GM19467 (cell line): ENCODE measurements at regions not wholly inside any gene's neighbourhood (a gene's known extent, or its start where the extent isn't known, plus 50 kb on each side); places are given as distances from the start of the nearest gene placed in this dataset.
"Not testable (repeated sequence)": the region's sequence is repeated elsewhere in the genome, so short reads cannot be mapped to it uniquely, and the experiment has no call there.

Experiments
- ATAC-seq: cut with Tn5 transposase; IDR thresholded peaks from one replicate; pipeline ENCODE4 v1.9.1; 2021; ENCODE audit warnings: mild to moderate bottlenecking, moderate library complexity; ENCODE audit not compliant: unreplicated experiment

DNA sequence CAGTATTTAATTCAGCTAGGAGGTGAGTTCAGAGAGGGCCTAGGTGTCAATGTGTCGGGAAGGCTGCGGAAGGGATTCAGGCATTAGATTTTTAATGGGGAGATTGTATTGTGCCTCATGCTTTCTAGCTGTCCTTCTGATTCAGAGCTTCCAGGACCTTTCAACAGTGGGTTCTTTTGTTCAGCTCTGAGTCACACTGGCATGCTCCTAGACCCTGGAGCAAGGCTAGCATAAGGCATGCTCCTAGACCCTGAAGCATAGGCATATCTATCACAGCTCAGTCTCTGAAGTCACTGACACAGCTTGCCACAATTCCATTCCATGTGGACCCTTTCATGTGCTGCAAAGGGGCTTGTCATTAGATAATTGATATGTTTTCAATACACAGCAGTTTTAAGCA lies 396.9 kb downstream of the RAB38 start:
- ATAC-seq, result no peak

- no peak for ATAC-seq
Observed at GRCh38 chr11:87775036-87775435, 400.2 kb downstream of the RAB38 start.

DNA sequence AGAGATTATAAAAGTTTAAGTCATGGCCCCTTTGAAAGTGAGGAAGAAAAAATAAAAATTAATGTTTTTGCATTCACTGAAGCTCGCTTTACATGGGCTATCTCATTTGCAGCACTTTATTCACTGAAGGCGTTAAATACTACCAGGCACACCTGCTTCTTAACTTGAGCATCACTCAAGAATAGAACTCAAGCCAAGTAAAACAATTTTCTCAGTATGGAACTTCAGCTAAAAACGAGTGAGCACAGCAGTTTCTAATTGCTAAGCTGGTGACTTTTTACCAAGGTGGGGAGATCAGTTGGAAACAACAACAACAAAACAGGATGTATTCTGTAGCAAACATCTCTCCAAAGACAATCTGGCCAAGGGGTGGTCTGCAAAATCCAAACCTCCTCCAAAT lies 405.6 kb downstream of the RAB38 start:
- no peak for ATAC-seq

- no peak for ATAC-seq
Observed at GRCh38 chr11:87767615-87768014, 407.6 kb downstream of the RAB38 start.

GRCh38 chr11:87764075-87764474 lies 411.2 kb downstream of the RAB38 start:
- not testable (repeated sequence) for ATAC-seq

GRCh38 chr11:87754685-87755084 lies 420.6 kb downstream of the RAB38 start:
- no peak for ATAC-seq

DNA sequence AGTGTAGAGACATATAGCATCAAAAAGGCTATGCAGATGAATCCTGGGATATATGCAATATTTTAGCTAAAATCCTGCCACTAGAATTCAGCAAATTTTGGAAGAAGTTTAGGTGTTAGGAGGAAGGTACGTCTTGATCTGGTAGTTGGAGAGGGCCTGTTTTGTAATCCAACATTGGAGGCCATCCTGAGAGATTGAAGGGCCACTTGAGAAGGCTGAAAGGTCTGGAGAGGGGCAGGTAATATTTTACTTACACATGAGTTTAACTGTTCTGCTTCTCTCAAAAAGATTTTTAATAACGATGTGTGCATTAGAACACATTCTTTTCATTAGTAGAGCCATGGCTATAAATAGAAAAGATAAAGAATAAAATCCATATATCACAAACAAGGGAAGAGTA lies 422.1 kb downstream of the RAB38 start:
- no peak for ATAC-seq

DNA sequence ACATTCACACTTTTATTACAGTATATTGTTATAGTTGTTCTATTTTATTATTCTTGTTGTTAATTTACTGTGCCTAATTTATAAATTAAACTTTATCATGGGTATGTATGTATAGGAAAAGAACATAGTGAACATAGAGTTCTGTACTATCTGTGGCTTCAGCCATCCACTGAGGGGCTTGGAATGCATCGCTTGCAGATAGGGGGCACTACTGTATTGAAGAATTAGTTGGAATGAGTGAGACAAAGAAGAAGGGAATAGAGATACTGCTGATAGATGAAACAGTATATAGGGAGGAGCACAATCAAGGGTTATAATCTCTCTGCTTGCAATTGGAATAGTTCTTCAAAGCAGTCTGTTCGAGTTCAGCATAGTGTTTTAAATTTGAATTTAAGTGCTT lies 432.2 kb downstream of the RAB38 start:
- no peak for ATAC-seq

- ATAC-seq, result no peak
Observed at GRCh38 chr11:87740968-87741367, 434.3 kb downstream of the RAB38 start.

GRCh38 chr11:87740451-87740850 lies 434.8 kb downstream of the RAB38 start:
- ATAC-seq, result no peak

- ATAC-seq, result no peak
Observed at GRCh38 chr11:87739766-87740165, 435.5 kb downstream of the RAB38 start.

- no peak for ATAC-seq
Observed at GRCh38 chr11:87739261-87739660, 436.0 kb downstream of the RAB38 start.

DNA sequence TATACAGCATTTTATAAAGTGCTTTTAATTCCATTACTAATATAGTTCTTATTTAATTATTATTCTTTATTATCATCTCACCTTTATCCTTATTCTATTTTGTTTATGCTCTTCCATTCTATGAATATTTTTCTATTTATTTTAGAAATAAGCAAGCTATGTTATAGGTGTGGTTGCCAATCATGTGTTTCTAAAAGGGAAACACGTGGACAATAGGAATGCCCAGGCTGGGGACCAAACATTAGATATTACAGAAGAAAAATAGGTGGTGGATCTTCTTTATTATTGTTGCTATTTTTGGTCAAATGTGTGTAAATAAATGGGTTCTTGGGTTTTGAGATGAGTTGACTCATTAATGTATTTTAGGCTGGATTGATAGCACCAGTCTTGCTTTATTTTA lies 438.3 kb downstream of the RAB38 start:
- no peak for ATAC-seq

GRCh38 chr11:87726506-87726905 lies 448.7 kb downstream of the RAB38 start:
- ATAC-seq, result no peak

DNA sequence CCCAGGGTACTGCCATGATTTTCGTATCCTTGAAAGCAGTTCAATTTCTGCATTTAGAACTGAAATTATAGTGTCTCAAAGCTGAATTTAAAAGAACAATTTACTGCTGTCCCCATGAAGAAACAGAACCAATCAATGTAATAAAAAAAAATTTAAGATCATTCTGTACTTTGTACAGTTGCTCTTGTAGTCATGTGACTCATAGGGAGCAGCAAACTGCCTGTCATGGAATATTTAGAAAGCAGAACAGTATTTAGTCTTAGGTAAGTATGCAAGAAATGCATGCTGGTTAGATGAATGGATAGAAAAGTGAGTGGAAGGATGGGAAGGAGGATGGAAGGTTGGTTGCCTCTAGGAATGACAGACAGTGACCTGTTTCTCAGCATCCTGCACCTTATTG lies 450.9 kb downstream of the RAB38 start:
- ATAC-seq, result no peak

GRCh38 chr11:87722756-87723565 lies 452.3 kb downstream of the RAB38 start:
- ATAC-seq, result peak; percentile 65

- no peak for ATAC-seq
Observed at GRCh38 chr11:87719326-87720073, 455.7 kb downstream of the RAB38 start.

GRCh38 chr11:87712802-87713202 lies 462.4 kb downstream of the RAB38 start:
- no peak for ATAC-seq

DNA sequence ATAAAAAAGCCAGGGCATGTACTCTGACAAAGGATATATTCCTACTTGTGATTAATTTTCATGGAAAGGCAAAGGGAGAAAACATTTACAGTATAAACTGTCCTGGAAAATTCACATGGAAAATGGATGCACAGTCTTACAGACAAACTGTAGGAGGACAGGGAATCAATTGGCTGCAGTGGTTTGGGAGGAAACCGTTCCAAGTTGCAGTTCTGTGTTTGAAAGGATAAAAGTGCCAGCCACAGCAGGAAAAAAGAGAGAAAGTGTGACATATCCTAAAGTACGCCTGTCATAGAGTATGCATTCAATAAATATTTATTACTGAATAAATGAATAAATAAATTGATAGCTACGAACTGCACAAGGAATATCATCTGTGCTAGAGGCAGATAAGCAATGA lies 462.9 kb downstream of the RAB38 start:
- no peak for ATAC-seq

DNA sequence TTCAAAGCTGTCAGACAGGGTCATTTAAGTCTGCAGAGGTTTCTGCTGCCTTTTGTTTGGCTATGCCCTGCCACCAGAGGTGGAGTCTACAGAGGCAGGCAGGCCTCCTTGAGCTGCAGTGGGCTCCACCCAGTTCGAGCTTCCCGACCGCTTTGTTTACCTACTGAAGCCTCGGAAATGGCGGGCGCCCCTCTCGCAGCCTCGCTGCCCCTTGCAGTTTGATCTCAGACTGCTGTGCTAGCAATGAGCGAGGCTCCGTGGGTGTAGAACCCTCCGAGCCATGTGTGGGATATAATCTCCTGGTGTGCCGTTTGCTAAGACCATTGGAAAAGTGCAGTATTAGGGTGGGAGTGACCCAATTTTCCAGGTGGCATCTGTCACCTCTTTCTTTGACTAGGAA lies 471.7 kb downstream of the RAB38 start:
- ATAC-seq, result not testable (repeated sequence)

DNA sequence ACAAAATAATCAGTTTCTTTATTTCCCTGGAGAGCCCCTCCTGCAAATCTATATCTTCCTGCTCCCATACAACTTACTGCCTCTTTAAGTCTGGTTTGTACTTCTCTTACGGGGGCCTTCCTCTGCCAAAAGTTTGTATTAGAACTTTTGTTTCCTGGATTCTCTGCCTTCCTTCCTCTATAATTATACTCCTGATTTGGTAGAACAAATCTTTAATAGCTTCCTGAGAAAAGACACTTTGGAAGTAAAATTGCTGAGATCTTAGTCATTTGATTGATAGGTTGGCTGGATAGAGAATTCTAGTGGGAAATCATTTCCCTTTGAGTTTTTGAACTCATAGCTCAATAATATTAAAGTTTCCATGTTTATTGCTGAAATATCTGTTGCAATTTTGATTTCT lies 499.2 kb downstream of the RAB38 start:
- no peak for ATAC-seq

DNA sequence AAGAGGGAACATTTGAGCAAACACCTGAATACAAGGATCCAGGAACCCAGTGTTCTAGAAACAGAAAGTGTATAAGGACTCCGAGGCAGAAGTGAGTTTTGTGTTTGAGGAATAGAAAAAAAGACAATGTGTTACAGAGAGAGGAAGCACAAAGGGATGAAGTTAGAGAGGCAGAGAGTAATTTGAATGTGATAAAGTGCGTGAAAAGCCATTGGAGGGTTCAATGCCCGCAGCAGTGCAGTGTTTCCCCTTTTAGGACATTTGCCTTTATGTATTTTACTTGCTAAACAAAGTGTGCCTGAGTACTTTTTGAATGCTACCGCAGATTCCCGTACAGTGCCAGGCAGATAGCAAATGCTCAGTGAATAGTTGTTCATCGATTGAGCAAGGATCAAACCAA lies 508.5 kb downstream of the RAB38 start:
- ATAC-seq, result no peak
